ENCODE measurements at regions not wholly inside any gene's neighbourhood (a gene's known extent, or its start where the extent isn't known, plus 50 kb on each side); places are given as distances from the start of the nearest gene placed in this dataset.

DNA sequence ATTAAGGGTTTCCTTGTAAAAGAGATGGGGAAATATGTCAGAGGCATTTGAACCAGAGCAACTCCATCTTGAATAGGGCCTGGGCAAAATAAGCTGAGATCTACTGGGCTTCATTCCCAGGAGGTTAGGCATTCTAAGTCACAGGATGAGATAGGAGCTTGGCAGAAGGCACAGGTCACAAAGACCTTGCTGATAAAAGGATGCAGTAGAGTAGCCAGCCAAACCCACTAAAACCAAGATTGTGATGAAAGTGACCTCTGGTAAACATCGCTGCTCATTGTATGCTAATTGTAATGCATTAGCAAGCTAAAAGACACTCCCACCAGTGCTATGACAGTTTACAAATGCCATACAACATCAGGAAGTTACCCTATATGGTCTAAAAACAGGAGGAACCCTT lies 1390.3 kb downstream of the RAPGEF2 start:
- H3K27me3 ChIP-seq (ENCODE audit: control insufficient read depth, extremely low read depth, insufficient read depth, low read length), result no peaks in the 10 kb centered on the region
- H3K9ac ChIP-seq (ENCODE audit: control insufficient read depth, extremely low read depth, insufficient read depth, low read length), result no peak overlapping the region
- H3K4me2 ChIP-seq (ENCODE audit: control insufficient read depth, extremely low read depth, insufficient read depth, low read depth, low read length), result no peak overlapping the region
- no peak overlapping the region for H2AFZ ChIP-seq (ENCODE audit: control insufficient read depth, low read length)
- TF ChIP-seq, protein P1, sequence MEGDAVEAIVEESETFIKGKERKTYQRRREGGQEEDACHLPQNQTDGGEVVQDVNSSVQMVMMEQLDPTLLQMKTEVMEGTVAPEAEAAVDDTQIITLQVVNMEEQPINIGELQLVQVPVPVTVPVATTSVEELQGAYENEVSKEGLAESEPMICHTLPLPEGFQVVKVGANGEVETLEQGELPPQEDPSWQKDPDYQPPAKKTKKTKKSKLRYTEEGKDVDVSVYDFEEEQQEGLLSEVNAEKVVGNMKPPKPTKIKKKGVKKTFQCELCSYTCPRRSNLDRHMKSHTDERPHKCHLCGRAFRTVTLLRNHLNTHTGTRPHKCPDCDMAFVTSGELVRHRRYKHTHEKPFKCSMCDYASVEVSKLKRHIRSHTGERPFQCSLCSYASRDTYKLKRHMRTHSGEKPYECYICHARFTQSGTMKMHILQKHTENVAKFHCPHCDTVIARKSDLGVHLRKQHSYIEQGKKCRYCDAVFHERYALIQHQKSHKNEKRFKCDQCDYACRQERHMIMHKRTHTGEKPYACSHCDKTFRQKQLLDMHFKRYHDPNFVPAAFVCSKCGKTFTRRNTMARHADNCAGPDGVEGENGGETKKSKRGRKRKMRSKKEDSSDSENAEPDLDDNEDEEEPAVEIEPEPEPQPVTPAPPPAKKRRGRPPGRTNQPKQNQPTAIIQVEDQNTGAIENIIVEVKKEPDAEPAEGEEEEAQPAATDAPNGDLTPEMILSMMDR (optimal IDR thresholded peaks at IDR 0.05 in 1 of 3, IDR thresholded peaks at IDR 0.05 in 1 of 3, conservative IDR thresholded peaks at IDR 0.05 in 1 of 3; ENCODE audit: extremely low read depth in 1 of 3, insufficient read depth in 2 of 3, low read length in 3 of 3), result no peak
- no peak for TF ChIP-seq EZH2 (IDR thresholded peaks at IDR 0.05; ENCODE audit: low read length)
- H3K4me3 ChIP-seq (ENCODE audit: control insufficient read depth in 2 of 3, extremely low read depth in 1 of 3, insufficient read depth in 2 of 3, low read depth in 1 of 3, low read length in 3 of 3), result no peak overlapping the region
- no peak overlapping the region for H3K27ac ChIP-seq (ENCODE audit: control insufficient read depth, insufficient read depth, low read length)
- H3K9me1 ChIP-seq (ENCODE audit: control insufficient read depth, extremely low read depth, insufficient read depth, low read length), result no peaks in the 10 kb centered on the region
- dilution Hi-C loops (cut with MboI; ENCODE audit: extremely low pct_ligation_motif_present, low sequenced_read_pairs), result no loop called here
- FAIRE-seq (no peak), DNase-seq (ENCODE audit: low read depth, low spot score) (no peak)
- H3K4me1 ChIP-seq (ENCODE audit: control insufficient read depth, extremely low read depth, insufficient read depth, low read length), result no peaks in the 10 kb centered on the region
- no peaks in the 10 kb centered on the region for H4K20me1 ChIP-seq (ENCODE audit: control insufficient read depth, extremely low read depth, insufficient read depth, low read length)
- no peaks in the 10 kb centered on the region for H3K9me3 ChIP-seq (ENCODE audit: control insufficient read depth, low read depth, low read length)
- no peaks in the 10 kb centered on the region for H3K79me2 ChIP-seq (ENCODE audit: control insufficient read depth, insufficient read depth, low read length)
- H3K36me3 ChIP-seq (ENCODE audit: control insufficient read depth in 2 of 2, extremely low read depth in 1 of 2, insufficient read depth in 2 of 2, low read length in 2 of 2), result no peaks in the 10 kb centered on the region

DNA sequence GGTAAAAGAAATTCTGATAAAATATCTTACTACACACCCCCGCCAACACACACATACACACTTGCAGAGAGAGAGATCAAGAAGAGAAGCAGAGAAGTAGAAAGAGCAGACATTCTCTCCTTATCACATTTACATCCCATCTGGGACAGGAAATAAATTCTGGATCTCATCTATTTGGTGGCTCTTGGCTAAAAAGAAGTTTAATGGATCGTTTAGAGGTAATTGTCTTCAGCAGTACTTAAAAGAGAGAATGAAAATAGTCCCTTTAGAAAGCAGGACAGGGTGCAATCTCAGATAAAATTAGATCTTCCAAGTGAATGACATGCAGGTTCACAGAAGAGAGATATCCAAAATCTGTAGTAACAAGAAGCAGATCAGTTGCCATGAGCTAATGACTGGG lies 1392.5 kb downstream of the RAPGEF2 start:
- no peak for TF ChIP-seq EZH2 (IDR thresholded peaks at IDR 0.05; ENCODE audit: low read length)
- TF ChIP-seq, protein P1 (optimal IDR thresholded peaks at IDR 0.05 in 1 of 3, IDR thresholded peaks at IDR 0.05 in 1 of 3, conservative IDR thresholded peaks at IDR 0.05 in 1 of 3; ENCODE audit: extremely low read depth in 1 of 3, insufficient read depth in 2 of 3, low read length in 3 of 3), result no peak
- Histone ChIP-seq H3K9ac (ENCODE audit: control insufficient read depth, extremely low read depth, insufficient read depth, low read length) (no peak overlapping the region), H3K27ac (ENCODE audit: control insufficient read depth, insufficient read depth, low read length) (no peak overlapping the region), H3K9me3 (ENCODE audit: control insufficient read depth, low read depth, low read length) (no peaks in the 10 kb centered on the region), H3K4me1 (ENCODE audit: control insufficient read depth, extremely low read depth, insufficient read depth, low read length) (no peaks in the 10 kb centered on the region), H3K4me3 (ENCODE audit: control insufficient read depth in 2 of 3, extremely low read depth in 1 of 3, insufficient read depth in 2 of 3, low read depth in 1 of 3, low read length in 3 of 3) (no peak overlapping the region), H3K36me3 (ENCODE audit: control insufficient read depth in 2 of 2, extremely low read depth in 1 of 2, insufficient read depth in 2 of 2, low read length in 2 of 2) (no peaks in the 10 kb centered on the region), H4K20me1 (ENCODE audit: control insufficient read depth, extremely low read depth, insufficient read depth, low read length) (no peaks in the 10 kb centered on the region), H3K79me2 (ENCODE audit: control insufficient read depth, insufficient read depth, low read length) (no peaks in the 10 kb centered on the region), H3K4me2 (ENCODE audit: control insufficient read depth, extremely low read depth, insufficient read depth, low read depth, low read length) (no peak overlapping the region), H2AFZ (ENCODE audit: control insufficient read depth, low read length) (no peak overlapping the region), H3K27me3 (ENCODE audit: control insufficient read depth, extremely low read depth, insufficient read depth, low read length) (no peaks in the 10 kb centered on the region), H3K9me1 (ENCODE audit: control insufficient read depth, extremely low read depth, insufficient read depth, low read length) (no peaks in the 10 kb centered on the region)
- DNase-seq (ENCODE audit: low read depth, low spot score) (no peak), FAIRE-seq (no peak)
- dilution Hi-C loops (cut with MboI; ENCODE audit: extremely low pct_ligation_motif_present, low sequenced_read_pairs), result no loop called here

Data from keratinocyte (primary cell).